ENCODE measurements at regions not wholly inside any gene's neighbourhood (a gene's known extent, or its start where the extent isn't known, plus 50 kb on each side); places are given as distances from the start of the nearest gene placed in this dataset.

DNA sequence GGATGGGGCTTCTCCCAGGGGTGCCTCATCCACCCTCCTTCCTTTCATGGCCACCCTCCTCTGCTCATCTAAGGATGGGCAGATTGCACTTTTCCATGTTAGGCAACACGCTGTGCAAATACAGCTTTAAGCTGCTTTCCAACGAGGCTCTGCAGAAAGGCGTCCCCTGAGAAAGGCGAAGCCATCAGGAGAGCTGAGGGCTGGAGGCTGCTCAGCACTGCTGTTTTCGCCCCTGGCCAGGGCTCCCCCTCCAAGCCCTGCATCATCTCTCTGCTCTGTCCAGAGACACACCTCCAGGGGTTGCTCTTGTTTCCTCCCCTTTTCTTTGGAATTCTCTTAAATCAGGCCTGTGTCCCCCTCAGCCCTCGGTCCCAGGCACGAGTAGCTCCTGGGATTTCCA, 526.1 kb downstream of the CDH26 start:
- WGBS, 2 experiments, result 83 to 90% methylated on average over 7 of the region's 7 CpGs
- Histone ChIP-seq H3K4me1 (ENCODE audit: control insufficient read depth, insufficient read depth, low read length) (no peaks in the 10 kb centered on the region), H3K4me3 (ENCODE audit: insufficient read depth, low read depth, low read length) (no peak overlapping the region), H3K36me3 (ENCODE audit: control insufficient read depth, insufficient read depth, low read length) (no peaks in the 10 kb centered on the region), H3K27ac (ENCODE audit: insufficient read depth, low read depth, low read length, poor library complexity, severe bottlenecking) (no peak overlapping the region), H3K27me3 (ENCODE audit: control insufficient read depth, insufficient read depth, low read length, poor library complexity, severe bottlenecking) (no peaks in the 10 kb centered on the region), H3K9me3 (ENCODE audit: control insufficient read depth, low read length) (no peaks in the 10 kb centered on the region)

DNA sequence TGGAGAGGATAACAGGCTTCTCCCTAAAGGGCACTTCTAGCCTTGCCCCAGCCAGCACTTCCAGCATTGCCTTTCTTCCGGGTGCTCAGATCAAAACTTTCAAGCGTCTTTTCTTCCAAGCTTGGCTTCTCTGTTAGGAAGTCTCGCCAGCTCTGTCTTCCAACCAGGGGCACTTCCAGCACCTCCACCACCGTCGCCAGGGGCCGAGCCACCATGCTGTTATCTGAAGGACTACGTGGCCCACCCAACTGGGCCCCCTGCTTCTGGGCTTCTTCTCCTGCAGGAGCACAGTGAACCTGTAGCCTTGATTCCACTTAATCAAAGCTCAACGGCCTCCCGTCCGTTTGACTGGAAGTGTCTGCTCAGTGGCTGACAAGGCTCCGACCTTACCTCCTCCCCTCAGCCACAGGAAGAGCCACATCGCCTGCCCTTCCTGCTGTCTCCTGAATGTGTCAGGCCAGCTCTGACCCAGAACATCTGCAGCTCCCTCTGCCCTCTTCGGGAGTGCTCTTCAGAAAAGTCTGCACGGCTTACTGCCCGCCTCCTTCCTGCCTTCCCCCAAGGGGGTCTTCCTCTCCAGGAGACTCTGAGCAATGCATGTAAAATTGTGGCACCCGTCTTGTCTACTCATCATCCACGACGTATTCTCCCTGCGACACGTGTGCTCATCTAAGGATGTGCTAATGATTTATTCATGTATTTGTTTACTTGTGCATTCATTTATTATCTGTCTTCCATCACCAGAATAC, 527.0 kb downstream of the CDH26 start:
- H3K4me1 ChIP-seq (ENCODE audit: control insufficient read depth, insufficient read depth, low read length), result no peaks in the 10 kb centered on the region
- H3K9me3 ChIP-seq (ENCODE audit: control insufficient read depth, low read length), result no peaks in the 10 kb centered on the region
- no peaks in the 10 kb centered on the region for H3K27me3 ChIP-seq (ENCODE audit: control insufficient read depth, insufficient read depth, low read length, poor library complexity, severe bottlenecking)
- H3K27ac ChIP-seq (ENCODE audit: insufficient read depth, low read depth, low read length, poor library complexity, severe bottlenecking), result no peak overlapping the region
- H3K36me3 ChIP-seq (ENCODE audit: control insufficient read depth, insufficient read depth, low read length), result no peaks in the 10 kb centered on the region
- H3K4me3 ChIP-seq (ENCODE audit: insufficient read depth, low read depth, low read length), result no peak overlapping the region
- 83 to 84% methylated on average over 18 to 20 of the region's 20 CpGs for WGBS, 2 experiments

DNA sequence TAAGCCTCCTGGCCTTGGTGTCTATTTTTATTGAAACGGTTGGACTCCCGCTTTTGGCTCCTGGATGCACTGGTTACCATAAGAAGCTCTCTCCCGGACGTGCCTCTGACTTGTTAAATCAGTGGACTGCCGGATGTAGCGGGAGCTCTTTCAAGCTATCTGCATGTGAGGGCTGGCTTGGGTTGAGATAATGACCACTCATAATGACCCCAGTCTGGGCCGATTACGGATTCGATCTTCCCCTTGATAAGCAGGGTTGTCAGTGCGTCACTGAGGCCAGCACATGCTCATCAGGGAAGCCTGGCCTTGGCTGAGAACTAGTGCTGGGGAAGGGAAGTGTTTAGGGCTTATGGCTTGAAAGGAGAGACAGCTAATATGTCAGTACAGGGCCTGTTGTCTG, 528.1 kb downstream of the CDH26 start:
- Histone ChIP-seq H3K4me3 (ENCODE audit: insufficient read depth, low read depth, low read length) (no peak overlapping the region), H3K27ac (ENCODE audit: insufficient read depth, low read depth, low read length, poor library complexity, severe bottlenecking) (no peak overlapping the region), H3K36me3 (ENCODE audit: control insufficient read depth, insufficient read depth, low read length) (no peaks in the 10 kb centered on the region), H3K9me3 (ENCODE audit: control insufficient read depth, low read length) (no peaks in the 10 kb centered on the region), H3K4me1 (ENCODE audit: control insufficient read depth, insufficient read depth, low read length) (peaks cover 6% of the 10 kb centered on the region), H3K27me3 (ENCODE audit: control insufficient read depth, insufficient read depth, low read length, poor library complexity, severe bottlenecking) (no peaks in the 10 kb centered on the region)
- 94 to 95% methylated on average over 10 of the region's 10 CpGs for WGBS, 2 experiments

DNA sequence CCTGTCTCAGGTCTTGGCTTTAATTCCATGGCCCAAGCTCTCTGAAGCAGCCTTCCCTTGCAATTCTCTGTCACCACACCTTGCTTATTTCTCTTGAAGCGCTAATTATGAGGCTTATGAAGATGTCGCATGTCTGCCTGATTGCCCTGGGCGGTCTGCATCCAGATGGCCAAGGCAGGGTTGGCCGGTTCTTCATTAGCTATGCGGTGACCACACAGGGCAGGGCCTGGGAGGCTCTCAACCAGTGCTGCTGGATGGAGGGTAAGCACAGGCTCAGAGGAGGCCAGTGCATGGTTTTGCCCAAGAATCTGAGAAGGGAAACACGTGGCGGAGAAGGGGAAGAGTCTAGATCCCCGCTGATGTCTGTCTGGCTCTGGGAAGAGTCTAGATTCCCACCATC, 528.7 kb downstream of the CDH26 start:
- H3K4me1 ChIP-seq (ENCODE audit: control insufficient read depth, insufficient read depth, low read length), result peaks cover 6% of the 10 kb centered on the region
- no peaks in the 10 kb centered on the region for H3K36me3 ChIP-seq (ENCODE audit: control insufficient read depth, insufficient read depth, low read length)
- H3K27ac ChIP-seq (ENCODE audit: insufficient read depth, low read depth, low read length, poor library complexity, severe bottlenecking), result no peak overlapping the region
- H3K27me3 ChIP-seq (ENCODE audit: control insufficient read depth, insufficient read depth, low read length, poor library complexity, severe bottlenecking), result no peaks in the 10 kb centered on the region
- no peaks in the 10 kb centered on the region for H3K9me3 ChIP-seq (ENCODE audit: control insufficient read depth, low read length)
- H3K4me3 ChIP-seq (ENCODE audit: insufficient read depth, low read depth, low read length), result no peak overlapping the region
- 94 to 95% methylated on average over 8 of the region's 8 CpGs for WGBS, 2 experiments

DNA sequence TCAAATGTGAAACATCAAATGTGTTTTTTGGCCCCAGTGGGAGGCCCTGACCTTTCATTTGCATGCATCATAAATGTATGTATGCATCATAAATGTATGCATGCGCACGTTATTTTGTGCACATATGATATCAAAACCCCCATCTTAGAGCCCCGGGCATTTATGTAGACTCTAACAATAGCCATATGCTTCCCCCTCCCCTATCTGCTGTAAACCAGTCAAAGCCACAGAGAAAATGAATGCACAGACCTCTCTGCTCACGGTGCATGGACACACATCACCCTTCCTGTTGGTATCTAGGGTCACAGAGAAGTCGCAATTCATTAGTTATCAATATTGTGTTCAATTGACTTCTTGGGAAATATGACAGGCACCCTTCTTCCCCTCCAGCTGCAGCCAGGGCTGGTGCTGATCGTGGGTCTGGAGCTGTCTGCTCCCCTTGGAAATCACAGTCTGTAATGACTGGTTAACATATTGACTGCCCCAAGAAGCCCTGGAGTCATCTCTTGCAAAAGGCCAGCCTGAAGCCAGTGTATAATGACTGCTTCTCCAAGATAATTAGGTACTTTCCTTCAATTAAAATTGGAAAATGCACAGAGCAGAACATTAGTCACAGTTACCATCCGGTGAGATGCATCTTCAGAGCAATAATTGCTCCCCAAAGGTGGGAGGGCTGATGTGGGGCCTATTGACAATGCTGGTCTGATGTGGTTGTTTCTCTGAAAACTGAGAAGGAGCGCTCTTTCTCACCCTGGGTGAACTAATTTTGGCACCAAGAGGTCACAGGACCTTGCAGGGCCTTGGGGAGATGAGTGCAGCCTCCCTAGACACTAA, 532.2 kb downstream of the CDH26 start:
- Histone ChIP-seq H3K36me3 (ENCODE audit: control insufficient read depth, insufficient read depth, low read length) (no peaks in the 10 kb centered on the region), H3K27ac (ENCODE audit: insufficient read depth, low read depth, low read length, poor library complexity, severe bottlenecking) (no peak overlapping the region), H3K4me3 (ENCODE audit: insufficient read depth, low read depth, low read length) (no peak overlapping the region), H3K4me1 (ENCODE audit: control insufficient read depth, insufficient read depth, low read length) (peaks cover 6% of the 10 kb centered on the region), H3K27me3 (ENCODE audit: control insufficient read depth, insufficient read depth, low read length, poor library complexity, severe bottlenecking) (no peaks in the 10 kb centered on the region), H3K9me3 (ENCODE audit: control insufficient read depth, low read length) (no peaks in the 10 kb centered on the region)
- 91 to 98% methylated on average over 8 of the region's 8 CpGs for WGBS, 2 experiments

DNA sequence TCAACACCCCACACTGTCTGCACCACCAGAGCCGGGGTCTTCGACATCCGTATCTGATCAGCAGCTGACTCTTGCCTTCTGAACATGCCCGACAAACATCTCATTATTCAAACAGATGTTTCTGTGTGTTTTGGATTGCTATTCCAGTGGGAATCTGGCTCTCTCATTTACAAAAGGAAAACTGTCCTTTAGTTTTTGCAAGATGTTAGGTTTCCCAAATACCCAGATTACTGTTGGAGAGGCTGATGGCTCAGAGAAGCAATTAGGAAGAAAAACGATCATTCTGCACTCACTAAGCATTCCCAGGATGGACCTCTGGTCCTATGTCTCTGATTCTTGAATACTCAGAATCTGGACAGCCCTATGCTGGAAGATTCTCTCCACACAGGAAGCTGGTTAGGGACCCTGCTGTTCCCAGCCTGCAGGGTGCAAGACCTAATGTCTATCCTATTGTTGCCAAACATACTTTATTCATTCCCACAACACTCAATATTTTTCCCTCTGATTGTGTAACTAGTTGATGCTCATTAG, 532.9 kb downstream of the CDH26 start:
- WGBS, 2 experiments, result 89 to 91% methylated on average over 5 of the region's 5 CpGs

DNA sequence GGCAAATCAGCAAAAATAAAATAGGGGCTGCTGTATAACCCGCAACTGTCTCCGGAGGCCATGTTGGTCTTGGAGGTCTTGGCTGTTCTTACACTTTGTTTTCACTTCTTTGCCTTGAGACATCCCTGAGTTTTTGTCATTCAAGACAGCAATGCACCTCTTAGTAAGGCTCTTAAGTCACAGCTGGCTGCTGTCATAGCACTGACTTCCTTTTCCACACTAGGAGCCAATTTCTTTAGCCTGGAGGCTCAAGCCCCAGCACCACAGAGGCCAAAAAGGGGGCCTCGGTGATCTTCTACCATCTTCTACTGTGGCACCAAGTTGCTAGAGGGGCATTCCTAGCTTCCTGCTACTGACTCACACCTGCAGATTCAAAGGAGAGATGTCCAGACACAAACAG, 536.3 kb downstream of the CDH26 start:
- Histone ChIP-seq H3K27ac (ENCODE audit: insufficient read depth, low read depth, low read length, poor library complexity, severe bottlenecking) (no peak overlapping the region), H3K9me3 (ENCODE audit: control insufficient read depth, low read length) (no peaks in the 10 kb centered on the region), H3K36me3 (ENCODE audit: control insufficient read depth, insufficient read depth, low read length) (no peaks in the 10 kb centered on the region), H3K4me1 (ENCODE audit: control insufficient read depth, insufficient read depth, low read length) (peaks cover 14% of the 10 kb centered on the region), H3K27me3 (ENCODE audit: control insufficient read depth, insufficient read depth, low read length, poor library complexity, severe bottlenecking) (no peaks in the 10 kb centered on the region), H3K4me3 (ENCODE audit: insufficient read depth, low read depth, low read length) (no peak overlapping the region)
- WGBS, 2 experiments, result 91 to 94% methylated on average over 3 of the region's 3 CpGs

More for the DNA sequence above, 532.9 kb downstream of the CDH26 start:
- no peaks in the 10 kb centered on the region for H3K9me3 ChIP-seq (ENCODE audit: control insufficient read depth, low read length)
- peaks cover 6% of the 10 kb centered on the region for H3K4me1 ChIP-seq (ENCODE audit: control insufficient read depth, insufficient read depth, low read length)
- H3K4me3 ChIP-seq (ENCODE audit: insufficient read depth, low read depth, low read length), result no peak overlapping the region
- no peak overlapping the region for H3K27ac ChIP-seq (ENCODE audit: insufficient read depth, low read depth, low read length, poor library complexity, severe bottlenecking)
- no peaks in the 10 kb centered on the region for H3K36me3 ChIP-seq (ENCODE audit: control insufficient read depth, insufficient read depth, low read length)
- no peaks in the 10 kb centered on the region for H3K27me3 ChIP-seq (ENCODE audit: control insufficient read depth, insufficient read depth, low read length, poor library complexity, severe bottlenecking)

DNA sequence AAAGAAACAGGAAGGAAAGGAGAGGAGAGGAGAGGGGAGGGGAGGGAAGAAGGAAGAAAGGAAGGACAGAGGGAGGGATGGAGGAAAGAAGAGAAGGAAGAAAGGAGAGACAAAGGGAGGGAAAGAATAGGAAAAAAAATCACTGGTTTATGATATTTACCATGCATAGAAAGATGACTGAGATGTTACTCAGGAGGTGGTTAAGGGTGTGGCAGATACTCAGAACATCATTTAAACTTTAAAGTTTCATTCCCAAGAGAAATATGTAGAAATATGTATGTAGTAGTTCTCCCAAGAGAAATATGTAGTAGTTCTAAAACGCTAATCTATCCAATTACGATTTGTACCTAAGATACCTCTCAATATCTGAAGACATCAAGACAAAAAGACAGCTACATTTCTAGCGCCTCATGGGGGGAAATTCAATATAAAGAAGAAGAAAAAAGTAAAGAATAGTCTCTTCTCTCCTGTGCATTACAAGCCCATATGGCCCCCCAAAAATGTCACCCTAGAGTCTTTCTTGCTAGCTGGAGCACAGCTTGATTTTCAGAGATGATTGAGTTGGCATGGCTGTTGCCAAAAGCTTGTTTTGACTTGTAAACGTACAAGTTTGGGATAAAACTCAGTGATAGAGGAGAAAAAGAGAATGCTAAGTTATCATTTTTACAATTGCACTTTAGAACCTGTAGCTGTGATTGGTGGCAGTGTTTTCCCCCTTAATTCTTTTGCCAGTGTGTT, 539.2 kb downstream of the CDH26 start:
- Histone ChIP-seq H3K4me1 (ENCODE audit: control insufficient read depth, insufficient read depth, low read length) (peaks cover 8% of the 10 kb centered on the region), H3K36me3 (ENCODE audit: control insufficient read depth, insufficient read depth, low read length) (no peaks in the 10 kb centered on the region), H3K27ac (ENCODE audit: insufficient read depth, low read depth, low read length, poor library complexity, severe bottlenecking) (no peak overlapping the region), H3K9me3 (ENCODE audit: control insufficient read depth, low read length) (no peaks in the 10 kb centered on the region), H3K27me3 (ENCODE audit: control insufficient read depth, insufficient read depth, low read length, poor library complexity, severe bottlenecking) (no peaks in the 10 kb centered on the region), H3K4me3 (ENCODE audit: insufficient read depth, low read depth, low read length) (no peak overlapping the region)
- 88 to 89% methylated on average over 1 to 3 of the region's 4 CpGs for WGBS, 2 experiments

DNA sequence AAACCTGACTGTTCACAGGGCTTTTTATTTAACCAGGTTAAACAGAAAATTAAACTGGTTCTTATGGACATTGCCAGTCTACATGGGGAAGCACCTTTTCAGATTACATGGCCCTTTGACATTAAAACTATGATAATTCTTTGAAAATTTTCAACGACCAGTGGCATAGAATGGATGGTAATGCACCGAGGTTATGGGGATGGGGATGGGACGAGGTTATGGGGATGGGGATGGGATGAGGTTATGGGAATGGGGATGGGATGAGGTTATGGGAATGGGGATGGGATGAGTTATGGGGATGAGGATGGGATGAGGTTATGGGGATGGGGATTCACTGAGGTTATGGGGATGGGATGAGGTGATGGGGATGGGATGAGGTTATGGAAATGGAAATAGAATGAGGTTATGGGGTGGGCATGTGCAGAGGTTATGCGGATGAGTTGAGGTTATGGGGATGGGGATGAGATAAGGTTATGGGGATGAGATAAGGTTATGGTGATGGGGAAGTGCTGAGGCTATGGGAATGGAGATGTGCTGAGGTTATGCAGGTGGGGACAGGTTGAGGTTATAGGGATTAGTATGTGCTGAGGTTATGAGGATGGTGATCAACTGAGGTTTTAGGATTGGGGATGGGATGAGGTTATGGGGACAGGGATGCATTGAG, 541.9 kb downstream of the CDH26 start:
- no peaks in the 10 kb centered on the region for H3K36me3 ChIP-seq (ENCODE audit: control insufficient read depth, insufficient read depth, low read length)
- H3K27me3 ChIP-seq (ENCODE audit: control insufficient read depth, insufficient read depth, low read length, poor library complexity, severe bottlenecking), result no peaks in the 10 kb centered on the region
- 94 to 97% methylated on average over 4 of the region's 4 CpGs for WGBS, 2 experiments
- H3K4me3 ChIP-seq (ENCODE audit: insufficient read depth, low read depth, low read length), result no peak overlapping the region
- H3K4me1 ChIP-seq (ENCODE audit: control insufficient read depth, insufficient read depth, low read length), result peaks cover 8% of the 10 kb centered on the region
- no peaks in the 10 kb centered on the region for H3K9me3 ChIP-seq (ENCODE audit: control insufficient read depth, low read length)
- no peak overlapping the region for H3K27ac ChIP-seq (ENCODE audit: insufficient read depth, low read depth, low read length, poor library complexity, severe bottlenecking)
